GM19463 (cell line): ENCODE measurements at regions not wholly inside any gene's neighbourhood (a gene's known extent, or its start where the extent isn't known, plus 50 kb on each side); places are given as distances from the start of the nearest gene placed in this dataset.

ENCODE experiments used
- ATAC-seq: cut with Tn5 transposase; IDR thresholded peaks from one replicate; pipeline ENCODE4 v1.9.1; 2021; ENCODE audit warnings: mild to moderate bottlenecking, moderate library complexity; ENCODE audit not compliant: unreplicated experiment

GRCh38 chr16:26281381-26282110 is 589.8 kb downstream of the HS3ST4 start:
- ATAC-seq = no peak

- no peak for ATAC-seq
Measured at GRCh38 chr16:26295625-26296304, 604.0 kb downstream of the HS3ST4 start.

GRCh38 chr16:26301516-26301915 is 609.8 kb downstream of the HS3ST4 start:
- no peak for ATAC-seq

DNA sequence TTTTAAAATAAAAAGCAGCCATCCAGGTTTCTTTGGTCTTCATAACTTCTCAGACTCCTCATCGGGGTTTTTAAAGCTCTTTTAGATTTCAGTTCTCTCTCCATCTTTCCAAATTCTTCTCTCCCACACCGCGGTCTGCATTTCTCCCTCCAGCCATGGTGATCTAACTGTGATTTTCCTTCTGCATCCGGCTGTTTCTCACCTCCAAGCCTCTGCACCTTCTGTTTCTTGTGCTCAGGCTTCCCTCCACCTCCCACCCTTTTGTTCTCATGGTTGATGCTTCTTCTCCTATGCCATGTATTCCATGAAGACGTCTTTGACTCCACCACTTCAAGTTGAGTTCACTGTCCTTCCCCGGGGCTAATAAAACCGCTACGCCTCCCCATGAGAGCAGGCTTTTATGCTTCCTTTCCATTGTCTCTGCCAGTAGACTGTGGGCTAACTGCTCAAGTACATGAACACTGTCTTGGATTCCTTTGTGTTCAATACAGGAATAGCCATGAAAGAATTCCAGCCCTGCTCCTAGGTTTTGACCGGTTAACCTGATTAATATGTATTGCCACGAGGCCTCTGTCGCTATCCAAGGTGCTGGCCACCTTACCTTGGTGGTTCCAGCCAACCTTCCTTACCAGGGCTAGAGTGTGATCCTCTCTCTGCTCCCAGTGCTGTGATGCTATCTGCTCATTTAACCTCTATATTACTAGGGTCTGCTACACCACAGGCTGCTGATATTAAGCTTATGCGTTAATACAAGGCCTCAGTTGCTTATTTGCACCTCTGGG is 625.1 kb downstream of the HS3ST4 start:
- ATAC-seq = no peak

GRCh38 chr16:26317885-26318284 is 626.1 kb downstream of the HS3ST4 start:
- ATAC-seq = no peak

DNA sequence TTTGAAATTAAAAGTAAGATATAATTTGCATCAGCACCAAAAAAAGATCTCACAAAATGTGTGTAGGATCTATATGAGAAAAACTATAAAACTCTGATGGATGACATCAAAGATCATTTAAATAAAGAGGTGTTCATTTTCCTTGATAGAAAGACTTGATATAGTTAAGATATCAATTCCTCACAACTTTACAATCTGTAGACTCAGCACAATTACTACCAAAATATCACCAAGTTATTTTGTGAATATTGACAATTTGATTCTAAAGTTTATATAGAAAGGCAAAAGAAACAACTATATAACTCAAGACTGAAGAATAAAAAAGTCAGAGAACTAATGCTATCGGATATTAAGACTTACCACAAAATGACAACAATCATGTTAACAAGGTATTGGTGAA is 638.9 kb downstream of the HS3ST4 start:
- ATAC-seq = no peak

- no peak for ATAC-seq
Measured at GRCh38 chr16:26334218-26335111, 642.7 kb downstream of the HS3ST4 start.

- no peak for ATAC-seq
Measured at GRCh38 chr16:26335236-26335853, 643.6 kb downstream of the HS3ST4 start.

DNA sequence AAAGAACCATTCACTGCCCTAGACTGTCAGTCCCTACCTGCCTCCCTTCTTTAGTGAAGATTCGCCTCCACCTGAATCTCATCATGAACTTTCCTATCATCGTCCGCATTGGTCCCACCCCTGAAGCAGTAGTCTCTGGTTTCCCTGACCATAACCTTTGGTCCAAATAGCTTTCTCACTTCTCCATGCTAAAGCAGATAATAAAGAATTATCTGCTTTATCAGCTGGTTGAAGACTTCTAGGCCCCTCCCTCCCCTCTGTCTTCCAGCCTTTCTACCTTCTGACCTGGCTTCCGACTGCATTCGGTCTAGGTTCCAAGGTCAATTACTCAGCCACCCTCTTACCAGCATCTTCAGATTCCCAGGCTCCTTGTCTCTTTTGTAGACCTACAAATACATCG is 650.9 kb downstream of the HS3ST4 start:
- no peak for ATAC-seq

DNA sequence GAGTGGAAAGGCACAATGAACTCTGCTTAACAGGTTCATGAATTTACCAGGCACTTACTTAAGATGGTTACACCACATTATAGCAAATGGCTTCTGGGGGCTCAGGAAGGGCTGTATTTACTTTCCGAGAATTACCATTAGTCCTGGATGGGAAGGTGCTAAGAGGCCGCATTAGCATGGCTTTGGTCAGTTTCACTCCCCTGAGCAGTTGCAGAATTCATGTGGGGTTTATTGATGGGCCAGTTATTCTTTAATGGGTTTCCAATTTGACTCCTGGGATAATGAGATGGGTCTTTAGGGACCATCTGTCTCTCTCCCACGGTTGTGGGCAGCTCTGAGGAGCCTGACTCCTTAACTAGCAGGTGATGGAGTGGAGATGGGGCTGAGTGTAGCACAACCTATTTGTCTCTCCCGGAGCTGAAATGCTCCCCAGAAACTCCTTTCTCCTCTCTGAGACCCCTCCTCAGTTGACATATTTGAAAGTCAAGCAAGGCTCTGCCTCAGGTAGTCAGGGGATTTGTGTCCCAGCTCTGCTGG is 652.5 kb downstream of the HS3ST4 start:
- no peak for ATAC-seq

GRCh38 chr16:26344976-26345375 is 653.2 kb downstream of the HS3ST4 start:
- no peak for ATAC-seq

DNA sequence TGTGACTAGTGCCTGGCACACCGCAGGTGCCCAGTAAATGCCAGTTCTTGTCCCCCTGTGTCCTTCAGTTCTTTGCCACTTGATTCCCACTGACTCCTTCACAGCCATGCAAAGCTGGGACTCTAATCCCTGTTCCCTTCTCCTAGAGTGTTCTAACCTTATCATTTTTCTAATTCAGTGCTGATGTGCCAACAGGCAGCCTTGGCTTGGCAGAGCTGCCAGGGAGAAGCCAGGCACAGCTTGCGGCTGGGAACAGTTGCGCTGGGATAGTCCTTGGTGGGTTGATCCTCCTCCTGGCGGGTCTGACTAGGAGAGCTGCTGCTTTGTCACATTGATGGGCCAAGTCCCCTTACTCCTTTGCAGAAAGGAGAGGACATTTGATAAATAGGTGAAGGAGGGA is 654.2 kb downstream of the HS3ST4 start:
- ATAC-seq = no peak

DNA sequence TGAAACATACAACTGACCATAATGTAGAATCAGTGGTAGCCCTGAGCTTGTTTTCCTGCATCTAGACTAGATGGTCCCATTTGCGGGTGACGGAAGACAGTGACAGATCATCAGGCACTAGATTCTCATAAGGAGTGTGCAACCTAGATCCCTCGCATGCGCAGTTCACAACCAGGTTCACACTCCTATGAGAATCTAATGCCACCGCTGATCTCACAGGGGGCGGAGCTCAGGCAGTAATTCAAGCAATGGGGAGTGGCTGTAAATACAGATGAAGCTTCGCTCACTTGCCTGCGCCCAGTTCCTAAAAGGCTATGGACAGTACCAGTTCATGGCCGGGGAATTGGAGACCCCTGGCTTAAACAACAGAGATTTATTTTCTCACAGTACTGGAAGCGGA is 656.3 kb downstream of the HS3ST4 start:
- no peak for ATAC-seq

DNA sequence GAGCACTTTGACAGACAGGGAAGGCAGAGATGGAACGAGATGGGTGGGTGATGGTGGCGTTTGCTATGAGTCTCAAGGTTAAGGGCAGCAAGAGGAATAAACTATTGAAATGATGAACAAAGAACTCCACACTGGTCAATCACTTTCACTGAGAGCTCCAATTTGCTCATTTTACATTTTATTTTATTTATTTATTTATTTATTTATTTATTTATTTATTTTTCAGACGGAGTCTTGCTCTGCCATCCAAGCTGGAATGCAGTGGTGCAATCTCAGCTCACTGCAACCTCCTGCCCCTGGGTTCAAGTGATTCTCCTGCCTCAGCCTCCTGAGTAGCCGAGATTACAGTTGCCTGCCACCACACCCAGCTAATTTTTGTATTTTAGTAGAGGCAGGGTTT is 669.1 kb downstream of the HS3ST4 start:
- ATAC-seq = no peak

GRCh38 chr16:26363581-26363980 is 671.8 kb downstream of the HS3ST4 start:
- ATAC-seq = no peak

- ATAC-seq = no peak
Measured at GRCh38 chr16:26365161-26365940, 673.6 kb downstream of the HS3ST4 start.

DNA sequence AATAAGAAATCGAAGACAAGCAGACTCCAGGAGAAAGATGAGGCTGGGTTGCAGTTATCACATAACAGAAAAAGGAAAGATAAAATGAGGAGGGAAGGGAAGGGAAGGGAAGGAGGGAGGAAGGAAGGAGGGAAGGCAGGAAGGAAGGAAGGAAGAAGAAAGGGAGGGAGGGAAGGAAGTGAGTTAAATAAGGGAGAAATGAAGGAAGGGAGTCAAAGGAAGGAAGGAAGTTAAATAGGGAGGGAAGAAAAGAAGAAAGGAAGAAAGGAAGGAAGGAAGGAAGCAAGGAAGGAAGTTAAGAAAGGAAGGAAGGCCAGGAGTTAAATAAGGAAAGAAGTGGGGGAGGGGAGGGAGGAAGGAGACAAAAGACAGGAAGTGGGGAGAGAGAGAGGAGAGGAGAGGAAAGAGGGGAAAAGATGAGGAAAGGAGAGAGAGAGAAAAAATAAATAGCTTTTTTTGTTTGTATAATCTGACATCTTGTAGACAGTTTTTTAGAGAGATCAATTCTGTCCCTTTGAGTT is 679.6 kb downstream of the HS3ST4 start:
- no peak for ATAC-seq

DNA sequence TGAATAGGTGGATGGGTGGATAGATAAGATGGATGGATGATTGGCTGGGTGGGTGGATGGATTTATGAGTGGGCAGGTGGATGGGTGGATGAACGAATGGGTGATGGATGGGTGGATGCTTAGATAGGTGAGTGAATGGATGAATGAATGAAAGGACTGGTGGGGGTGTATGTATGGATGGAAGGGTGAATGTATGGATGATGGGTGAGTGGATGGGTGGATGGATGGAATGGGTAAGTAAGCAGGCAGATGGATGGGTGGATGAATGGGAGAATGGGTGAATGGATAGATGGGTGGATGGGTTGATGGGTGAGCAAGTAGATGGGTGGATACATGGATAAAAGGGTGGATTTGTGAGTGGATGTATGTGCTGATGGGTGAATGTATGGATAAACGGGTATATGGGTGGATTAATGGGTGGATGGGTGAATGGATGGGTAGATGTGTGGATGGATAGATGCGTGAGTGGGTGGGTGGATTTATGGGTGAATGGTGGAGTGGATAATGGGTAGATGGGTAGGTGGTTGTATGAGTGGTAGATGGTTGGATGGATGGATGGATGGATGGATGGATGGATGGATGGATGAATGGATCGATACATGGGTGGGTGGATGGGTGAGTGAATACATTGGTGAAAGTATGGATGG is 682.6 kb downstream of the HS3ST4 start:
- no peak for ATAC-seq

- ATAC-seq = no peak
Measured at GRCh38 chr16:26382586-26382985, 684.1 kb upstream of the C16orf82 start.
